ENCODE measurements at regions not wholly inside any gene's neighbourhood (a gene's known extent, or its start where the extent isn't known, plus 50 kb on each side); places are given as distances from the start of the nearest gene placed in this dataset.

GRCh38 chrX:39652336-39652735, 445.4 kb downstream of the BCOR start:
- peaks cover 40% of the 10 kb centered on the region for H3K4me1 Mint-ChIP-seq
- peaks cover 8% of the 10 kb centered on the region for H3K9me3 Mint-ChIP-seq
- TF ChIP-seq, protein P1, sequence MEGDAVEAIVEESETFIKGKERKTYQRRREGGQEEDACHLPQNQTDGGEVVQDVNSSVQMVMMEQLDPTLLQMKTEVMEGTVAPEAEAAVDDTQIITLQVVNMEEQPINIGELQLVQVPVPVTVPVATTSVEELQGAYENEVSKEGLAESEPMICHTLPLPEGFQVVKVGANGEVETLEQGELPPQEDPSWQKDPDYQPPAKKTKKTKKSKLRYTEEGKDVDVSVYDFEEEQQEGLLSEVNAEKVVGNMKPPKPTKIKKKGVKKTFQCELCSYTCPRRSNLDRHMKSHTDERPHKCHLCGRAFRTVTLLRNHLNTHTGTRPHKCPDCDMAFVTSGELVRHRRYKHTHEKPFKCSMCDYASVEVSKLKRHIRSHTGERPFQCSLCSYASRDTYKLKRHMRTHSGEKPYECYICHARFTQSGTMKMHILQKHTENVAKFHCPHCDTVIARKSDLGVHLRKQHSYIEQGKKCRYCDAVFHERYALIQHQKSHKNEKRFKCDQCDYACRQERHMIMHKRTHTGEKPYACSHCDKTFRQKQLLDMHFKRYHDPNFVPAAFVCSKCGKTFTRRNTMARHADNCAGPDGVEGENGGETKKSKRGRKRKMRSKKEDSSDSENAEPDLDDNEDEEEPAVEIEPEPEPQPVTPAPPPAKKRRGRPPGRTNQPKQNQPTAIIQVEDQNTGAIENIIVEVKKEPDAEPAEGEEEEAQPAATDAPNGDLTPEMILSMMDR (IDR thresholded peaks at IDR 0.05; ENCODE audit: unreplicated experiment in 3 of 3): no peak
- H3K27me3 Mint-ChIP-seq (ENCODE audit: low read depth): peaks cover 11% of the 10 kb centered on the region
- no peak overlapping the region for H3K4me3 Mint-ChIP-seq
- H3K27ac Mint-ChIP-seq: peak overlapping the region; percentile 60 to 83 (median 68)
- no peaks in the 10 kb centered on the region for H3K36me3 Mint-ChIP-seq (ENCODE audit: low read depth)

GRCh38 chrX:39653691-39654090, 444.1 kb downstream of the BCOR start:
- no peaks in the 10 kb centered on the region for H3K36me3 Mint-ChIP-seq (ENCODE audit: low read depth)
- H3K4me1 Mint-ChIP-seq: peaks cover 36% of the 10 kb centered on the region
- peaks cover 3% of the 10 kb centered on the region for H3K9me3 Mint-ChIP-seq
- H3K4me3 Mint-ChIP-seq: no peak overlapping the region
- H3K27ac Mint-ChIP-seq: peak overlapping the region in 2 of 3 experiments; percentile 8 to 39
- H3K27me3 Mint-ChIP-seq (ENCODE audit: low read depth): peaks cover 11% of the 10 kb centered on the region
- TF ChIP-seq, protein P1 (IDR thresholded peaks at IDR 0.05; ENCODE audit: unreplicated experiment in 3 of 3): no peak

DNA sequence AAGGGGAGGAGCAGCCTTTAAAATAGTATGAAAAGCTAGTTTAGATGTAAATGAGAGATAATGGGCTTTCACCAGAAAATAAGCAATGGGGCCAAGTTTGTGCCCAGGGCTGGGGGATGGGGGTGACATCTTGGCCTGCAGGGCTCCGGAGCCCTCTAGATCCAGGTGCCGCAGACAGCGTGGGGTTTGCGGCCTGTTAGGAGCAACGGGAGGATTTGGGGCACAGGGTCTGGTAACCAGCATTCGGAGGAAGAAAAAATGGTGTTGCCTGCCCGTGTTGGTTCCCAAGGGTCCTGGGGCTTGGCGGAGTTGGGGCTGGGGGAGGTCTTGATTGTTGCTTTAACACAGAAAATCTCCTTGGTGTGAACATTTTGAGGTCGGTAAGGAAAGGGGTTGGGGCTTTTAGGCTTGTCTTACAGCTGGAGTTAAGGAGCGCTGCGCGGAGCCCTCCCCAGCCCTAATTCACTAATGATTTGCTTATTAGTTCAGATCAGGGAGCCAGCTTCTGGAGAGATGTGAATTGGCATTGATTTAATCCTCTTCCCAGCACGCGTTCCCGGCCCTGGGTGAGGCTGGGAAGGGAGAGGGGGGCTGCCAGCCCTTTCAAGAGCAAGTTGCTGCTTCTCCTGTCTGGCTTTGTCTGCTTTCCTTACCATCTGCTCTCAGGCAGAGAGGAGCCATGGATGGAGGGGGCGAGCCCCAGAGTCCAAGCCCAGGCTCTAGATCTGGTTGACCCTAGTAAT, 443.4 kb downstream of the BCOR start:
- no peaks in the 10 kb centered on the region for H3K36me3 Mint-ChIP-seq (ENCODE audit: low read depth)
- TF ChIP-seq, protein P1 (IDR thresholded peaks at IDR 0.05; ENCODE audit: unreplicated experiment in 3 of 3): no peak
- no peak overlapping the region for H3K4me3 Mint-ChIP-seq
- peaks cover 14% of the 10 kb centered on the region for H3K27me3 Mint-ChIP-seq (ENCODE audit: low read depth)
- H3K27ac Mint-ChIP-seq: peak overlapping the region in 2 of 3 experiments; percentile 8 to 39
- H3K9me3 Mint-ChIP-seq: peaks cover 4% of the 10 kb centered on the region
- peaks cover 34% of the 10 kb centered on the region for H3K4me1 Mint-ChIP-seq

- H3K4me1 Mint-ChIP-seq: peaks cover 34% of the 10 kb centered on the region
- peak overlapping the region in 2 of 3 experiments; percentile 8 to 39 for H3K27ac Mint-ChIP-seq
- TF ChIP-seq, protein P1 (IDR thresholded peaks at IDR 0.05; ENCODE audit: unreplicated experiment in 3 of 3): no peak
- no peaks in the 10 kb centered on the region for H3K36me3 Mint-ChIP-seq (ENCODE audit: low read depth)
- H3K9me3 Mint-ChIP-seq: peaks cover 6% of the 10 kb centered on the region
- H3K4me3 Mint-ChIP-seq: no peak overlapping the region
- H3K27me3 Mint-ChIP-seq (ENCODE audit: low read depth): peaks cover 14% of the 10 kb centered on the region
Measured at GRCh38 chrX:39654952-39655351, 442.8 kb downstream of the BCOR start.

GRCh38 chrX:39661116-39661907, 436.4 kb downstream of the BCOR start:
- Mint-ChIP-seq H3K4me3 (no peak overlapping the region), H3K9me3 (peaks cover 5% of the 10 kb centered on the region), H3K27me3 (ENCODE audit: low read depth) (peaks cover 3% of the 10 kb centered on the region), H3K4me1 (peaks cover 3% of the 10 kb centered on the region), H3K36me3 (ENCODE audit: low read depth) (no peaks in the 10 kb centered on the region), H3K27ac (no peak overlapping the region)
- TF ChIP-seq, protein P1 (IDR thresholded peaks at IDR 0.05; ENCODE audit: unreplicated experiment in 3 of 3): no peak

All from nephron (organoid).